H9 (cell line): ENCODE measurements at regions not wholly inside any gene's neighbourhood (a gene's known extent, or its start where the extent isn't known, plus 50 kb on each side); places are given as distances from the start of the nearest gene placed in this dataset.

Experiments
- DNase-seq: peaks from one replicate; pipeline ENCODE4 v3.0.0-alpha.2; 2017
- H2AFZ ChIP-seq: one replicate; pipeline ENCODE4 v1.6.1; 2013; ENCODE audit warnings: mild to moderate bottlenecking, low read length, control low read depth, moderate library complexity
- H2AK5ac ChIP-seq: 2 replicates; pipeline ENCODE4 v1.6.1; 2013; ENCODE audit warnings: low read length, control low read depth, mixed read lengths; ENCODE audit not compliant: insufficient read length
- H2BK120ac ChIP-seq: one replicate; pipeline ENCODE4 v1.6.1; 2013; ENCODE audit warnings: low read depth, mild to moderate bottlenecking, low read length, control low read depth, inconsistent platforms; ENCODE audit not compliant: poor library complexity, severe bottlenecking
- H2BK12ac ChIP-seq: 2 replicates; pipeline ENCODE4 v1.6.1; 2013; ENCODE audit warnings: low read length, control low read depth, mixed read lengths, low read depth; ENCODE audit not compliant: insufficient read length
- H2BK15ac ChIP-seq: 2 replicates; pipeline ENCODE4 v1.6.1; 2013; ENCODE audit warnings: low read depth, low read length, control low read depth
- H2BK20ac ChIP-seq: one replicate; pipeline ENCODE4 v1.6.1; 2013; ENCODE audit warnings: low read depth, mild to moderate bottlenecking, low read length, control low read depth, inconsistent platforms; ENCODE audit not compliant: poor library complexity, severe bottlenecking
- H2BK5ac ChIP-seq: 2 replicates; pipeline ENCODE4 v1.6.1; 2013; ENCODE audit warnings: low read length, control low read depth, mixed read lengths; ENCODE audit not compliant: insufficient read length
- H3K14ac ChIP-seq: 2 replicates; pipeline ENCODE4 v1.6.1; 2013; ENCODE audit warnings: low read length, control low read depth; ENCODE audit not compliant: insufficient read depth
- H3K18ac ChIP-seq: 2 replicates; pipeline ENCODE4 v1.6.1; 2013; ENCODE audit warnings: low read depth, mild to moderate bottlenecking, mixed read lengths, low read length, control low read depth; ENCODE audit not compliant: insufficient read length
- H3K23ac ChIP-seq: 2 replicates; pipeline ENCODE4 v1.6.1; 2013; ENCODE audit warnings: low read length, control low read depth, mixed read lengths, low read depth; ENCODE audit not compliant: insufficient read length
- H3K23me2 ChIP-seq: 2 replicates; pipeline ENCODE4 v1.6.1; 2013; ENCODE audit warnings: low read depth, mild to moderate bottlenecking, mixed read lengths, low read length, control low read depth; ENCODE audit not compliant: insufficient read length, poor library complexity, severe bottlenecking
- H3K27ac ChIP-seq: 2 replicates; pipeline ENCODE4 v1.5.1; 2013; ENCODE audit warnings: low read length, control low read depth, mixed read lengths, low read depth; ENCODE audit not compliant: insufficient read length
- H3K27me3 ChIP-seq: 2 replicates; pipeline ENCODE4 v1.6.1; 2013; ENCODE audit warnings: low read length, control low read depth, inconsistent platforms; ENCODE audit not compliant: insufficient read depth
- H3K4ac ChIP-seq: 2 replicates; pipeline ENCODE4 v1.6.1; 2013; ENCODE audit warnings: low read depth, mild to moderate bottlenecking, control low read depth, inconsistent platforms, low read length, moderate library complexity
- H3K4me1 ChIP-seq: 2 replicates; pipeline ENCODE4 v1.6.1; 2013; ENCODE audit warnings: low read length, control low read depth, inconsistent platforms; ENCODE audit not compliant: insufficient read depth
- H3K4me2 ChIP-seq: 2 replicates; pipeline ENCODE4 v1.6.1; 2013; ENCODE audit warnings: low read length, control low read depth, mixed read lengths; ENCODE audit not compliant: insufficient read length, insufficient read depth
- H3K56ac ChIP-seq: 2 replicates; pipeline ENCODE4 v1.6.1; 2013; ENCODE audit warnings: low read depth, mild to moderate bottlenecking, mixed read lengths, low read length, control low read depth; ENCODE audit not compliant: insufficient read length
- H3K79me1 ChIP-seq: 2 replicates; pipeline ENCODE4 v1.6.1; 2013; ENCODE audit warnings: low read depth, mild to moderate bottlenecking, moderate library complexity, low read length, control low read depth, inconsistent platforms; ENCODE audit not compliant: insufficient read depth, poor library complexity, severe bottlenecking
- H3K79me2 ChIP-seq: 2 replicates; pipeline ENCODE4 v1.6.1; 2013; ENCODE audit warnings: low read length, control low read depth, inconsistent platforms; ENCODE audit not compliant: insufficient read depth
- H3K9ac ChIP-seq: 2 replicates; pipeline ENCODE4 v1.6.1; 2013; ENCODE audit warnings: low read length, control low read depth, mixed read lengths; ENCODE audit not compliant: insufficient read length; ENCODE audit errors: extremely low read depth
- H3K9me3 ChIP-seq: one replicate; pipeline ENCODE4 v1.6.1; 2013; ENCODE audit warnings: low read depth, low read length, inconsistent platforms; ENCODE audit not compliant: control insufficient read depth
- H3T11ph ChIP-seq: one replicate; pipeline ENCODE4 v1.6.1; 2013; ENCODE audit warnings: mild to moderate bottlenecking, low read length, control low read depth, inconsistent platforms
- H4K20me1 ChIP-seq: one replicate; pipeline ENCODE4 v1.6.1; 2013; ENCODE audit not compliant: control insufficient read depth, insufficient read length, insufficient read depth
- H4K5ac ChIP-seq: 2 replicates; pipeline ENCODE4 v1.6.1; 2013; ENCODE audit warnings: low read depth, mild to moderate bottlenecking, mixed read lengths, low read length, control low read depth; ENCODE audit not compliant: insufficient read length
- H4K8ac ChIP-seq: replicated peaks from 2 replicates; pipeline ENCODE4 v1.6.1; 2013; ENCODE audit warnings: low read length, control low read depth, mixed read lengths, low read depth; ENCODE audit not compliant: insufficient read length
- H4K91ac ChIP-seq: 2 replicates; pipeline ENCODE4 v1.6.1; 2013; ENCODE audit warnings: low read depth, mild to moderate bottlenecking, moderate library complexity, mixed read lengths, low read length, control low read depth; ENCODE audit not compliant: insufficient read length
- H3K27ac Mint-ChIP-seq, 3 experiments: 2 replicates in 2 of 3; 3 replicates in 1 of 3; pipeline ENCODE4 v1.8.0; 2020 to 2021; ENCODE audit warnings: mixed read lengths in 3 of 3, mild to moderate bottlenecking in 1 of 3, moderate library complexity in 1 of 3
- H3K27me3 Mint-ChIP-seq: 2 replicates; pipeline ENCODE4 v1.8.0; 2021; ENCODE audit warnings: low read depth, mild to moderate bottlenecking, moderate library complexity, mixed read lengths
- H3K36me3 Mint-ChIP-seq, 3 experiments: 2 replicates in 2 of 3; 3 replicates in 1 of 3; pipeline ENCODE4 v1.8.0; 2020 to 2021; ENCODE audit warnings: low read depth in 3 of 3, mixed read lengths in 3 of 3; ENCODE audit not compliant: insufficient read depth in 1 of 3
- H3K4me1 Mint-ChIP-seq, 2 experiments: 2 replicates each; pipeline ENCODE4 v1.8.0; 2020; ENCODE audit warnings: mixed read lengths in 2 of 2
- H3K4me3 Mint-ChIP-seq, 2 experiments: 2 replicates in 1 of 2; 3 replicates in 1 of 2; pipeline ENCODE4 v1.8.0; 2020 to 2021; ENCODE audit warnings: mild to moderate bottlenecking in 2 of 2, mixed read lengths in 2 of 2, moderate library complexity in 1 of 2
- H3K9me3 Mint-ChIP-seq, 2 experiments: 2 replicates in 1 of 2; 3 replicates in 1 of 2; pipeline ENCODE4 v1.8.0; 2020; ENCODE audit warnings: mild to moderate bottlenecking in 2 of 2, mixed read lengths in 2 of 2, moderate library complexity in 1 of 2
- WGBS: extraction: QIAGEN DNeasy Blood & Tissue Kit; methylation state at CpG from one replicate; pipeline ENCODE4 v1.1.7; 2013; ENCODE audit warnings: missing lambda C conversion rate, low lambda C conversion rate, mixed read lengths; ENCODE audit not compliant: insufficient read length; ENCODE audit errors: extremely low coverage; 5-methylcytosine and 5-hydroxymethylcytosine counted together
- TF ChIP-seq, protein P1 (sequence below): fragments of 200-600 bp; sonication (generic); conservative IDR thresholded peaks from 3 replicates; pipeline ENCODE4 v1.8.0; 2021; ENCODE audit warnings: antibody characterized with exemption, mild to moderate bottlenecking

DNA sequence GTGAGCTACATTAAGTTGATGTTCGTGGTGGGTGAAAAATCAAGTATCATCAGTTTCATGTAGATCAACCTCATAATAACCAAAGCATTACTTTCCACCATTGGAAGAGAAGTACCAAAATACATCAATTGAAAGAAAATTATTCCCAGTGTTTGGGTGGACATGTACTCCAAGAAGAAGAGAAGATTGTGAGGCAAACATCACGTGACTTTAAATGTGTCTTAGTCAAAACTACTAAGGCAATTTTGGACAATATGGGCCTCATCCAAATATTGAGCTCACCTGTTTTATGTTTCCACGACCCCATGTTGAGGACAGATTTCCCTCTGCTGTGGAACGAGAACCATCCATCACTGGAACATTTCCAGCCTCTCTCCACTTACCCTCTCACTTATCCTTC lies 303.0 kb upstream of the LMCD1 start:
- no peaks in the 10 kb centered on the region for H3K23me2 ChIP-seq
- H3K4ac ChIP-seq, result no peak overlapping the region
- no CpG with 5 or more reads among the region's 4 CpGs for WGBS
- H4K91ac ChIP-seq, result no peak overlapping the region
- DNase-seq, result no peak
- H4K5ac ChIP-seq, result no peak overlapping the region
- H2BK120ac ChIP-seq, result no peak overlapping the region
- H3K4me2 ChIP-seq, result no peak overlapping the region
- no peaks in the 10 kb centered on the region for H4K20me1 ChIP-seq
- no peak overlapping the region for H3K18ac ChIP-seq
- H3K27me3 ChIP-seq, result no peaks in the 10 kb centered on the region
- no peaks in the 10 kb centered on the region for H3K9me3 ChIP-seq
- H4K8ac ChIP-seq, result no peak overlapping the region
- no peak overlapping the region for H2BK20ac ChIP-seq
- Mint-ChIP-seq H3K36me3 (no peaks in the 10 kb centered on the region), H3K4me1 (no peaks in the 10 kb centered on the region), H3K27ac (no peak overlapping the region), H3K27me3 (no peaks in the 10 kb centered on the region), H3K4me3 (no peak overlapping the region), H3K9me3 (no peaks in the 10 kb centered on the region)
- no peak overlapping the region for H3K23ac ChIP-seq
- no peak overlapping the region for H2AK5ac ChIP-seq
- no peaks in the 10 kb centered on the region for H3K4me1 ChIP-seq
- H2BK12ac ChIP-seq, result no peak overlapping the region
- no peak overlapping the region for H3T11ph ChIP-seq
- no peak overlapping the region for H3K56ac ChIP-seq
- H3K27ac ChIP-seq, result no peak overlapping the region
- H3K79me1 ChIP-seq, result no peaks in the 10 kb centered on the region
- no peak overlapping the region for H3K14ac ChIP-seq
- no peak overlapping the region for H2AFZ ChIP-seq
- TF ChIP-seq, protein P1, sequence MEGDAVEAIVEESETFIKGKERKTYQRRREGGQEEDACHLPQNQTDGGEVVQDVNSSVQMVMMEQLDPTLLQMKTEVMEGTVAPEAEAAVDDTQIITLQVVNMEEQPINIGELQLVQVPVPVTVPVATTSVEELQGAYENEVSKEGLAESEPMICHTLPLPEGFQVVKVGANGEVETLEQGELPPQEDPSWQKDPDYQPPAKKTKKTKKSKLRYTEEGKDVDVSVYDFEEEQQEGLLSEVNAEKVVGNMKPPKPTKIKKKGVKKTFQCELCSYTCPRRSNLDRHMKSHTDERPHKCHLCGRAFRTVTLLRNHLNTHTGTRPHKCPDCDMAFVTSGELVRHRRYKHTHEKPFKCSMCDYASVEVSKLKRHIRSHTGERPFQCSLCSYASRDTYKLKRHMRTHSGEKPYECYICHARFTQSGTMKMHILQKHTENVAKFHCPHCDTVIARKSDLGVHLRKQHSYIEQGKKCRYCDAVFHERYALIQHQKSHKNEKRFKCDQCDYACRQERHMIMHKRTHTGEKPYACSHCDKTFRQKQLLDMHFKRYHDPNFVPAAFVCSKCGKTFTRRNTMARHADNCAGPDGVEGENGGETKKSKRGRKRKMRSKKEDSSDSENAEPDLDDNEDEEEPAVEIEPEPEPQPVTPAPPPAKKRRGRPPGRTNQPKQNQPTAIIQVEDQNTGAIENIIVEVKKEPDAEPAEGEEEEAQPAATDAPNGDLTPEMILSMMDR, result no peak
- H3K9ac ChIP-seq, result no peak overlapping the region
- no peak overlapping the region for H2BK5ac ChIP-seq
- H3K79me2 ChIP-seq, result no peaks in the 10 kb centered on the region
- H2BK15ac ChIP-seq, result no peak overlapping the region
